ENCODE measurements at regions not wholly inside any gene's neighbourhood (a gene's known extent, or its start where the extent isn't known, plus 50 kb on each side); places are given as distances from the start of the nearest gene placed in this dataset.

GRCh38 chr2:146806364-146807005, 1038.3 kb upstream of the ACVR2A start:
- DNase-seq (ENCODE audit: low spot score) (no peak), ATAC-seq (no peak)
- Mint-ChIP-seq H3K4me1 (peaks cover 7% of the 10 kb centered on the region), H3K9me3 (no peaks in the 10 kb centered on the region), H3K27me3 (ENCODE audit: insufficient read depth, low read depth, poor library complexity) (no peaks in the 10 kb centered on the region), H3K4me3 (no peak overlapping the region), H3K27ac (no peak overlapping the region), H3K36me3 (ENCODE audit: low read depth) (no peaks in the 10 kb centered on the region)
- no peak overlapping the region for H2AFZ ChIP-seq
- no peak overlapping the region for H3K27ac ChIP-seq (ENCODE audit: low read depth)
- no peak overlapping the region for H3K4me3 ChIP-seq
- no peaks in the 10 kb centered on the region for H3K79me2 ChIP-seq (replicated peaks; ENCODE audit: insufficient read depth)
- H3K36me3 ChIP-seq (ENCODE audit: insufficient read depth): no peaks in the 10 kb centered on the region
- 0 out of 2 replicates have a peak, but pooled peaks cover 9% of the 10 kb centered on the region for H3K4me1 ChIP-seq (ENCODE audit: insufficient read depth)
- peaks cover 7% of the 10 kb centered on the region for H3K9me2 ChIP-seq (ENCODE audit: insufficient read depth)
- no peak overlapping the region for H3K4me2 ChIP-seq
- TF ChIP-seq EZH2phosphoT487 (IDR thresholded peaks at IDR 0.05; ENCODE audit: unreplicated experiment) (no peak), POLR2AphosphoS5 (IDR thresholded peaks at IDR 0.05; ENCODE audit: low read depth) (no peak), ZNF114 (CRISPR knock-in tag; IDR thresholded peaks at IDR 0.05) (no peak), ZNF331 (CRISPR knock-in tag; IDR thresholded peaks at IDR 0.05; ENCODE audit: low read depth) (no peak), ETS1 (IDR thresholded peaks at IDR 0.05) (no peak), ZNF462 (CRISPR knock-in tag; IDR thresholded peaks at IDR 0.05) (no peak), REST (IDR thresholded peaks at IDR 0.05; ENCODE audit: unreplicated experiment) (no peak), JUNB (IDR thresholded peaks at IDR 0.05; ENCODE audit: unreplicated experiment) (no peak), EZH2 (IDR thresholded peaks at IDR 0.05; ENCODE audit: low read depth, unreplicated experiment) (no peak), STAT1 (IDR thresholded peaks at IDR 0.05; ENCODE audit: unreplicated experiment) (no peak), NANOG (IDR thresholded peaks at IDR 0.05; ENCODE audit: borderline replicate concordance) (no peak), CREB1 (CRISPR knock-in tag; IDR thresholded peaks at IDR 0.05; ENCODE audit: low read depth) (no peak), CTCF (conservative IDR thresholded peaks at IDR 0.05; ENCODE audit: low read depth in 2 of 2) (no peak)
- H3K27me3 ChIP-seq (ENCODE audit: insufficient read depth): no peaks in the 10 kb centered on the region
- H3F3A ChIP-seq (replicated peaks; ENCODE audit: low read depth): no peaks in the 10 kb centered on the region
- H4K20me1 ChIP-seq (replicated peaks; ENCODE audit: insufficient read depth): no peaks in the 10 kb centered on the region

Measured in GM23338 (cell line).